OCI-LY7 (cell line): ENCODE measurements at regions not wholly inside any gene's neighbourhood (a gene's known extent, or its start where the extent isn't known, plus 50 kb on each side); places are given as distances from the start of the nearest gene placed in this dataset.

ENCODE experiments used
- BruUV-seq: library from RNA; stranded (reverse); fragments of 400-500 nt; replicated peaks from 2 replicates; lab custom pipeline; 2021; lab: Mats Ljungman, UMichigan
- CTCF ChIA-PET: fragments of 300-600 bp; sonication (Branson Sonifier 250); formaldehyde crosslinking; loops from one replicate; lab custom pipeline; 2022; ENCODE audit warnings: antibody characterized with exemption; ENCODE audit not compliant: unreplicated experiment; lab: Charles Lee
- POLR2A ChIA-PET: fragments of 300-600 bp; sonication (Branson Sonifier 250); formaldehyde crosslinking; loops from one replicate; lab custom pipeline; 2022; ENCODE audit warnings: antibody characterized with exemption; lab: Charles Lee
- DNase-seq: peaks from one replicate; pipeline ENCODE4 v3.0.0-alpha.2; 2015; ENCODE audit warnings: low spot score
- H2AFZ ChIP-seq: fragments of 200-600 bp; sonication (generic), shearing (Covaris generic); 2 replicates; pipeline ENCODE4 v1.6.1; 2014; ENCODE audit warnings: mild to moderate bottlenecking, antibody characterized with exemption, low read length, moderate library complexity
- H3K27ac ChIP-seq: fragments of 200-600 bp; sonication (generic); 2 replicates; pipeline ENCODE4 v1.5.1; 2014; ENCODE audit warnings: mixed run types, low read depth, mild to moderate bottlenecking, moderate library complexity, low read length, inconsistent platforms; ENCODE audit not compliant: poor library complexity, severe bottlenecking
- H3K36me3 ChIP-seq: fragments of 200-600 bp; sonication (generic); 2 replicates; pipeline ENCODE4 v1.6.1; 2014; ENCODE audit warnings: mild to moderate bottlenecking, antibody characterized with exemption, low read length, moderate library complexity, mixed read lengths; ENCODE audit not compliant: insufficient read depth
- H3K4me1 ChIP-seq: fragments of 200-600 bp; sonication (generic); 2 replicates; pipeline ENCODE4 v1.5.1; 2014; ENCODE audit warnings: mild to moderate bottlenecking, low read length; ENCODE audit not compliant: insufficient read depth, poor library complexity, severe bottlenecking
- H3K4me2 ChIP-seq: fragments of 200-600 bp; sonication (generic); 2 replicates; pipeline ENCODE4 v1.6.1; 2014; ENCODE audit warnings: mild to moderate bottlenecking, low read length
- H3K4me3 ChIP-seq: fragments of 200-600 bp; sonication (generic); 2 replicates; pipeline ENCODE4 v1.5.1; 2014; ENCODE audit warnings: mild to moderate bottlenecking, low read depth, low read length; ENCODE audit not compliant: poor library complexity, severe bottlenecking
- H3K79me2 ChIP-seq: fragments of 200-600 bp; sonication (generic); 2 replicates; pipeline ENCODE4 v1.6.1; 2016; ENCODE audit warnings: low read depth, mild to moderate bottlenecking, low read length, moderate library complexity, mixed read lengths; ENCODE audit not compliant: insufficient read depth
- H3K9me2 ChIP-seq: fragments of 200-600 bp; sonication (generic); 2 replicates; pipeline ENCODE4 v1.6.1; 2016; ENCODE audit warnings: mild to moderate bottlenecking, low read length, mixed read lengths; ENCODE audit not compliant: insufficient read depth
- H3K9me3 ChIP-seq: fragments of 200-600 bp; sonication (generic); 2 replicates; pipeline ENCODE4 v1.6.1; 2014; ENCODE audit warnings: mild to moderate bottlenecking, mixed run types, low read length, mixed read lengths
- H4K20me1 ChIP-seq: fragments of 200-600 bp; sonication (generic); 2 replicates; pipeline ENCODE4 v1.6.1; 2014; ENCODE audit warnings: mild to moderate bottlenecking, antibody characterized with exemption, low read length, moderate library complexity, mixed read lengths; ENCODE audit not compliant: insufficient read depth
- EZH2phosphoT487 ChIP-seq: fragments of 200-600 bp; sonication (generic); IDR thresholded peaks from 2 replicates; pipeline ENCODE4 v1.6.1; 2018; ENCODE audit warnings: low read depth, borderline replicate concordance, mild to moderate bottlenecking, mixed run types, antibody characterized with exemption, low read length, moderate library complexity, mixed read lengths
- intact Hi-C: fragments of 100-400 bp; cut with micrococcal nuclease; formaldehyde crosslinking; loops from one replicate; pipeline ENCODE4 v1.10.0; 2022; ENCODE audit not compliant: unreplicated experiment
- TF ChIP-seq, protein P1 (sequence below): fragments of 200-600 bp; sonication (generic); conservative IDR thresholded peaks from 2 replicates; pipeline ENCODE4 v1.5.1; 2014; ENCODE audit warnings: mild to moderate bottlenecking, antibody characterized with exemption, low read length, moderate library complexity, mixed read lengths

GRCh38 chr5:18299166-18299565 lies 664.9 kb downstream of the TAF11L14 start:
- ChIA-PET CTCF (no interaction called here), POLR2A (no interaction called here)
- Histone ChIP-seq H3K27ac (no peak overlapping the region), H3K79me2 (no peaks in the 10 kb centered on the region), H2AFZ (no peak overlapping the region), H3K9me2 (no peaks in the 10 kb centered on the region), H3K4me3 (no peak overlapping the region), H3K9me3 (no peaks in the 10 kb centered on the region), H3K4me1 (no peaks in the 10 kb centered on the region), H4K20me1 (no peaks in the 10 kb centered on the region), H3K4me2 (no peak overlapping the region), H3K36me3 (no peaks in the 10 kb centered on the region)
- DNase-seq, result no peak
- no peak for TF ChIP-seq EZH2phosphoT487
- TF ChIP-seq, protein P1, sequence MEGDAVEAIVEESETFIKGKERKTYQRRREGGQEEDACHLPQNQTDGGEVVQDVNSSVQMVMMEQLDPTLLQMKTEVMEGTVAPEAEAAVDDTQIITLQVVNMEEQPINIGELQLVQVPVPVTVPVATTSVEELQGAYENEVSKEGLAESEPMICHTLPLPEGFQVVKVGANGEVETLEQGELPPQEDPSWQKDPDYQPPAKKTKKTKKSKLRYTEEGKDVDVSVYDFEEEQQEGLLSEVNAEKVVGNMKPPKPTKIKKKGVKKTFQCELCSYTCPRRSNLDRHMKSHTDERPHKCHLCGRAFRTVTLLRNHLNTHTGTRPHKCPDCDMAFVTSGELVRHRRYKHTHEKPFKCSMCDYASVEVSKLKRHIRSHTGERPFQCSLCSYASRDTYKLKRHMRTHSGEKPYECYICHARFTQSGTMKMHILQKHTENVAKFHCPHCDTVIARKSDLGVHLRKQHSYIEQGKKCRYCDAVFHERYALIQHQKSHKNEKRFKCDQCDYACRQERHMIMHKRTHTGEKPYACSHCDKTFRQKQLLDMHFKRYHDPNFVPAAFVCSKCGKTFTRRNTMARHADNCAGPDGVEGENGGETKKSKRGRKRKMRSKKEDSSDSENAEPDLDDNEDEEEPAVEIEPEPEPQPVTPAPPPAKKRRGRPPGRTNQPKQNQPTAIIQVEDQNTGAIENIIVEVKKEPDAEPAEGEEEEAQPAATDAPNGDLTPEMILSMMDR, result no peak
- no TSS peak for BruUV-seq
- intact Hi-C loops, result no loop called here

DNA sequence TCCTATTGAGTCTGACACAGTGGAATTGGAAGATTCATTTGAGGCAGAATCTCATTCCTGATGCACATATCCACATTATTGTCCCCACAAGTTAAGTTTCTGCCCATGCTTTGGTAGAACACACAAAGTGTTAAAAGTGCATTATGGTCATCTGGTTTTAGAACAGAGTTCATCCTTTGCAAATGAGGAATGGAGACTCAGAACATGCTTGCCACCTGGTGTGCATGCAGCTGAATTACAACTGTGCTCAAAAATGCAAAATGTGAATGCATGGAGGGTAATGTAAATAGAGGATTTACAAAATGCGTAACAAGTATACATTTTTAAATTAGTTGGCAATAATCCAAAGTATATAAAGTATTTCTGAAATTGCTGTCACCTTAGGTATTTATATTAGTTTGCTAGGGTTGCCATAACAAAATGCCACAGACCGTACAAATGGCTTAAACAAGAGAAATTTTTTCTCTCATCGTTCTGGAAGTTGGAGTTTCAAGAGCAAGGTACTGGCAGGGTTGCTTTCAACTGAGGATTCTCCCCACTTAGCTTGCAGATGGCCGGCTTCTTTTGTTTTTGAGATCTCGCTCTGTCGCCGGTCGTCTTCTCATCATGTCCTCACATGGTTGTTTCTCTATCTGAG lies 671.1 kb downstream of the TAF11L14 start:
- ChIA-PET CTCF (interaction anchor here (0.6 to 0.8 kb wide), 2 partner anchors 1089 to 1095 kb away, joined by 3 to 4 read pairs; no protein-coding TSS in a partner anchor), POLR2A (no interaction called here)
- no peak overlapping the region for H3K27ac ChIP-seq
- no peak overlapping the region for H2AFZ ChIP-seq
- no peaks in the 10 kb centered on the region for H4K20me1 ChIP-seq
- BruUV-seq, result no TSS peak
- intact Hi-C loops, result loop anchor here (1.0 kb wide), 1 partner anchor 1089 kb away; no protein-coding TSS in a partner anchor
- TF ChIP-seq EZH2phosphoT487, result no peak
- TF ChIP-seq, protein P1, result peak; percentile 82
- no peaks in the 10 kb centered on the region for H3K9me2 ChIP-seq
- no peak overlapping the region for H3K4me2 ChIP-seq
- H3K9me3 ChIP-seq, result no peaks in the 10 kb centered on the region
- no peak overlapping the region for H3K4me3 ChIP-seq
- H3K79me2 ChIP-seq, result no peaks in the 10 kb centered on the region
- H3K36me3 ChIP-seq, result no peaks in the 10 kb centered on the region
- no peaks in the 10 kb centered on the region for H3K4me1 ChIP-seq
- DNase-seq, result peak; percentile 30

DNA sequence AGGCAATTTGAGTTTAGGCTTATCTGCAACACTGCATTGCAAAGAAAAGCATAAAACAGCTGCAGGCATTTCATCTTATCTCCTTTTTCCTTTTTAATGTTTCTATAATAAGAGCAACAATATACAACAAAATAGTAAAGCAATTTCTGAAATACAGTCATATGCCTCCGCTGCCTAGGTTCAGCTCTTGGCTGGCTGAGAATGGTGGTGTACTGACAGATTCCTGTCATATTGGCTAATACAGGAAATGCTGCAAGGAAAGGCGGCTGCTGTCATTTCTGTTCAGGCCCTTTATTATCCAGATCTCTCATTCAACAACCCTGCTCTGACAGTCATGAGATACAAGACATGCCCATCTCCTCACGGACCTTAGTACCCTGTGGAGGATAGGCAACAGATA lies 677.0 kb downstream of the TAF11L14 start:
- Histone ChIP-seq H3K4me1 (no peaks in the 10 kb centered on the region), H2AFZ (no peak overlapping the region), H3K27ac (no peak overlapping the region), H3K9me2 (no peaks in the 10 kb centered on the region), H3K9me3 (no peaks in the 10 kb centered on the region), H3K4me2 (no peak overlapping the region), H3K4me3 (no peak overlapping the region), H3K36me3 (no peaks in the 10 kb centered on the region), H4K20me1 (no peaks in the 10 kb centered on the region), H3K79me2 (no peaks in the 10 kb centered on the region)
- ChIA-PET POLR2A (interaction anchor here (0.5 kb wide), 1 partner anchor 20 kb away, joined by 3 read pairs; no protein-coding TSS in a partner anchor), CTCF (no interaction called here)
- intact Hi-C loops, result no loop called here
- BruUV-seq, result no TSS peak
- DNase-seq, result no peak
- TF ChIP-seq, protein P1, result no peak
- TF ChIP-seq EZH2phosphoT487, result no peak
